Neuronal stem cell (in vitro differentiated cells): ENCODE measurements at regions not wholly inside any gene's neighbourhood (a gene's known extent, or its start where the extent isn't known, plus 50 kb on each side); places are given as distances from the start of the nearest gene placed in this dataset.
A peak's percentile ranks its signal among the peaks of the same experiment; 100 is the strongest.

Experiments
- DNase-seq: peaks from one replicate; pipeline ENCODE4 v3.0.0-alpha.2; 2013; ENCODE audit warnings: low spot score
- H2AFZ ChIP-seq: one replicate; pipeline ENCODE4 v1.6.1; 2013; ENCODE audit warnings: mild to moderate bottlenecking, low read length, inconsistent platforms
- H2AK5ac ChIP-seq: 2 replicates; pipeline ENCODE4 v1.6.1; 2013; ENCODE audit warnings: low read depth, mild to moderate bottlenecking, inconsistent platforms, low read length, moderate library complexity, mixed read lengths
- H2BK120ac ChIP-seq: 2 replicates; pipeline ENCODE4 v1.6.1; 2013; ENCODE audit warnings: low read depth, mild to moderate bottlenecking, inconsistent platforms, low read length, moderate library complexity, mixed read lengths
- H2BK12ac ChIP-seq: one replicate; pipeline ENCODE4 v1.6.1; 2013; ENCODE audit warnings: low read length, inconsistent platforms
- H2BK15ac ChIP-seq: 2 replicates; pipeline ENCODE4 v1.6.1; 2013; ENCODE audit warnings: mild to moderate bottlenecking, low read length, inconsistent platforms, mixed read lengths
- H2BK5ac ChIP-seq: one replicate; pipeline ENCODE4 v1.6.1; 2013; ENCODE audit warnings: inconsistent platforms, mild to moderate bottlenecking, low read length, moderate library complexity
- H3K14ac ChIP-seq: one replicate; pipeline ENCODE4 v1.6.1; 2013; ENCODE audit warnings: low read length, inconsistent platforms
- H3K18ac ChIP-seq: 2 replicates; pipeline ENCODE4 v1.6.1; 2013; ENCODE audit warnings: low read length, inconsistent platforms
- H3K23ac ChIP-seq: 2 replicates; pipeline ENCODE4 v1.6.1; 2013; ENCODE audit warnings: low read depth, mild to moderate bottlenecking, mixed read lengths, low read length, inconsistent platforms; ENCODE audit not compliant: poor library complexity
- H3K27ac ChIP-seq: replicated peaks from 3 replicates; pipeline ENCODE4 v1.5.1; 2013; ENCODE audit warnings: low read length, inconsistent platforms
- H3K27me3 ChIP-seq, 3 experiments: 2 replicates each; pipeline ENCODE4 v1.6.1; 2013; ENCODE audit warnings: low read length in 3 of 3, mild to moderate bottlenecking in 2 of 3, inconsistent platforms in 1 of 3, low read depth in 1 of 3, mixed read lengths in 1 of 3, moderate library complexity in 1 of 3; ENCODE audit not compliant: control insufficient read depth in 3 of 3, insufficient read depth in 3 of 3
- H3K36me3 ChIP-seq, 2 donors: replicated peaks in 1 of 2; 2 replicates each; pipeline ENCODE4 v1.6.1; 2013; ENCODE audit warnings: low read length in 2 of 2; ENCODE audit not compliant: control insufficient read depth in 2 of 2, insufficient read depth in 2 of 2
- H3K4ac ChIP-seq: 2 replicates; pipeline ENCODE4 v1.6.1; 2013; ENCODE audit warnings: inconsistent platforms, mild to moderate bottlenecking, low read length, moderate library complexity
- H3K4me1 ChIP-seq, 2 donors: 1 replicate in 1 of 2; 2 replicates in 1 of 2; pipeline ENCODE4 v1.6.1; 2013; ENCODE audit warnings: low read length in 2 of 2, low read depth in 1 of 2; ENCODE audit not compliant: control insufficient read depth in 2 of 2, insufficient read depth in 1 of 2
- H3K4me2 ChIP-seq: one replicate; pipeline ENCODE4 v1.6.1; 2013; ENCODE audit warnings: mild to moderate bottlenecking, low read length, inconsistent platforms; ENCODE audit not compliant: insufficient read depth, poor library complexity, severe bottlenecking
- H3K4me3 ChIP-seq, 2 donors: 2 replicates each; pipeline ENCODE4 v1.5.1; 2013; ENCODE audit warnings: low read length in 2 of 2, mild to moderate bottlenecking in 2 of 2, inconsistent platforms in 1 of 2, moderate library complexity in 1 of 2
- H3K79me1 ChIP-seq: one replicate; pipeline ENCODE4 v1.6.1; 2013; ENCODE audit warnings: low read depth, mild to moderate bottlenecking, inconsistent platforms, low read length, moderate library complexity
- H3K9ac ChIP-seq: one replicate; pipeline ENCODE4 v1.6.1; 2013; ENCODE audit warnings: mild to moderate bottlenecking, low read depth, low read length, inconsistent platforms; ENCODE audit not compliant: poor library complexity
- H3K9me3 ChIP-seq, 2 donors: replicated peaks in 1 of 2; 2 replicates each; pipeline versions ENCODE3 to v1.6.1; 2013; ENCODE audit warnings: low read length in 2 of 2, mild to moderate bottlenecking in 2 of 2, inconsistent platforms in 1 of 2, low read depth in 1 of 2, mixed read lengths in 1 of 2, moderate library complexity in 1 of 2; ENCODE audit not compliant: control insufficient read depth in 2 of 2, insufficient read depth in 1 of 2
- H4K8ac ChIP-seq: one replicate; pipeline ENCODE4 v1.6.1; 2013; ENCODE audit warnings: low read depth, mild to moderate bottlenecking, inconsistent platforms, low read length, moderate library complexity
- H4K91ac ChIP-seq: one replicate; pipeline ENCODE4 v1.6.1; 2013; ENCODE audit warnings: low read length, low read depth, mild to moderate bottlenecking, inconsistent platforms; ENCODE audit not compliant: poor library complexity
- WGBS, 2 donors: extraction: QIAGEN DNeasy Blood & Tissue Kit; methylation state at CpG; one replicate each; pipeline ENCODE4 v1.1.7; 2013; ENCODE audit warnings: missing lambda C conversion rate in 2 of 2, mixed read lengths in 1 of 2; ENCODE audit not compliant: insufficient read length in 2 of 2, insufficient replicate concordance in 1 of 2; ENCODE audit errors: extremely low coverage in 2 of 2; 5-methylcytosine and 5-hydroxymethylcytosine counted together

DNA sequence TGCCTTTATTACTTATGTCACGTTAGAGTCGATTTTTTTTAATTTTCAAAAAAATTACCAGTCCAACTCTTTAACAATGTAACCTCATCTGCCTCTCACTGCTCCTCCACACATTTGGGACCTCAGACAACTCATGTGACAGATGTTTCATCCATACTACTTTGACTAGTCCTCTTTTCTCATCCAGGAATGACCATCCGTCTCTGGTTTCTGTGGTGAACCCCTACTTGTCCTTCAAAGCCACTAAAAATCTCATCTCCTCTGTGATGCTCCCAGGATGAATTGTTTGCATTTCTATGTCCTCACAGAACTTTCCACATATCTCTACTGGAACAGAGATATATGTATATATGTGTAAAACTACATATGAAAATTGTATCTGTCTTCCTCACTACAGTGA lies 149.8 kb upstream of the ZNF462 start:
- H3K9ac ChIP-seq: no peak overlapping the region
- DNase-seq: no peak
- H2BK12ac ChIP-seq: no peak overlapping the region
- H3K4ac ChIP-seq: no peak overlapping the region
- no peak overlapping the region for H3K4me2 ChIP-seq
- H3K79me1 ChIP-seq: no peaks in the 10 kb centered on the region
- WGBS, 2 donors: no CpG with 5 or more reads among the region's 3 CpGs
- no peak overlapping the region for H3K4me3 ChIP-seq
- H3K18ac ChIP-seq: no peak overlapping the region
- no peak overlapping the region for H4K8ac ChIP-seq
- no peak overlapping the region for H2AFZ ChIP-seq
- H2BK5ac ChIP-seq: no peak overlapping the region
- H2BK15ac ChIP-seq: no peak overlapping the region
- H3K36me3 ChIP-seq: no peaks in the 10 kb centered on the region
- no peak overlapping the region for H3K27ac ChIP-seq
- no peaks in the 10 kb centered on the region for H3K27me3 ChIP-seq
- no peaks in the 10 kb centered on the region for H3K4me1 ChIP-seq
- no peaks in the 10 kb centered on the region for H3K9me3 ChIP-seq
- no peak overlapping the region for H2AK5ac ChIP-seq
- no peak overlapping the region for H4K91ac ChIP-seq
- no peak overlapping the region for H2BK120ac ChIP-seq
- no peak overlapping the region for H3K14ac ChIP-seq
- no peak overlapping the region for H3K23ac ChIP-seq

DNA sequence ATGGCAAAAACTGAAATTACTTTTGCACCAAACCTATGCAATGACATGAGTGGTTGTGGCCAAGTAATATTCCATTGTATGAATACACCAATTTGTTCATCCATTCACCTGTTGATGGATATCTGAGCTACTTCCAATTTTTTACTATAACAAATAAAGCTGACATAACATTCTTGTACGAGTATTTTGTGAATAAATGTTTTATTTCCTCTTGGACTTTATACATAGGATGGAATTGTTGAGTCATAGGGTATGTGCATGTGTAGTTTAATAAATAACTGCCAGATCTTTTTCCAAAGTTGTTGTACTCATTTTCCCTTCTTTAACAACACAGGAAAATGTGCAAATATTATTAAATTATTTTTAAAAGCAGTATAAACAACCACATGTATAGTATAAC lies 146.1 kb upstream of the ZNF462 start:
- no peak overlapping the region for H2BK5ac ChIP-seq
- H3K36me3 ChIP-seq: no peaks in the 10 kb centered on the region
- no peak overlapping the region for H4K8ac ChIP-seq
- H3K4me3 ChIP-seq: no peak overlapping the region
- no peaks in the 10 kb centered on the region for H3K9me3 ChIP-seq
- no peak for DNase-seq
- no peak overlapping the region for H4K91ac ChIP-seq
- no peaks in the 10 kb centered on the region for H3K27me3 ChIP-seq
- no peak overlapping the region for H3K18ac ChIP-seq
- no peak overlapping the region for H2AK5ac ChIP-seq
- H2AFZ ChIP-seq: no peak overlapping the region
- no peaks in the 10 kb centered on the region for H3K4me1 ChIP-seq
- no peak overlapping the region for H3K4me2 ChIP-seq
- H3K23ac ChIP-seq: no peak overlapping the region
- H2BK15ac ChIP-seq: no peak overlapping the region
- no peak overlapping the region for H3K27ac ChIP-seq
- H2BK120ac ChIP-seq: no peak overlapping the region
- H3K9ac ChIP-seq: no peak overlapping the region
- WGBS, 2 donors: no CpG with 5 or more reads among the region's 1 CpG
- H2BK12ac ChIP-seq: no peak overlapping the region
- H3K79me1 ChIP-seq: no peaks in the 10 kb centered on the region
- no peak overlapping the region for H3K14ac ChIP-seq
- H3K4ac ChIP-seq: no peak overlapping the region

DNA sequence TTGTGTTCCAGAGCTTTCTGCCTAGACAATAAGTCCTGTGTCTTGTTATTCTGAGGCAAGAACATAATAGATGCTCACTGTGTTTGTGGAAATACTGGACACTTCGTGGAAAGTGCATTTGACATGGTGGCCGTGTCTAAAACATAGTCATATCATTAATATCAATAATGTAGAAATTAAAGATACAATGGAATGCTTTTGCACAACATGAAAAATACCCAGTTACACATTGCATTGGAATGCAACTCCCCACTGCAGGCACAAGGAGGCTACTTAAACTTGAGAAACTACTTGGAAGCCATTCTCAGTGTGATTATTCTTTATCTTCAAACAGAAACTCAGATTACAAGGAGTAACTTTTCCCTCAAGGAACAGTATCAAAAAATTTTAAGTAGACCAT lies 145.3 kb upstream of the ZNF462 start:
- H3K27me3 ChIP-seq: no peaks in the 10 kb centered on the region
- H3K79me1 ChIP-seq: no peaks in the 10 kb centered on the region
- H3K23ac ChIP-seq: no peak overlapping the region
- no peaks in the 10 kb centered on the region for H3K9me3 ChIP-seq
- H2BK120ac ChIP-seq: no peak overlapping the region
- H2AFZ ChIP-seq: no peak overlapping the region
- H2BK5ac ChIP-seq: no peak overlapping the region
- H2BK15ac ChIP-seq: no peak overlapping the region
- H3K27ac ChIP-seq: no peak overlapping the region
- H4K8ac ChIP-seq: no peak overlapping the region
- H3K4me1 ChIP-seq: no peaks in the 10 kb centered on the region
- no peak overlapping the region for H2AK5ac ChIP-seq
- no peak overlapping the region for H3K9ac ChIP-seq
- H3K36me3 ChIP-seq: no peaks in the 10 kb centered on the region
- no peak for DNase-seq
- H3K4ac ChIP-seq: no peak overlapping the region
- no CpG with 5 or more reads among the region's 2 CpGs for WGBS, 2 donors
- no peak overlapping the region for H3K4me2 ChIP-seq
- no peak overlapping the region for H3K18ac ChIP-seq
- H3K4me3 ChIP-seq: no peak overlapping the region
- no peak overlapping the region for H2BK12ac ChIP-seq
- H3K14ac ChIP-seq: no peak overlapping the region
- H4K91ac ChIP-seq: no peak overlapping the region

DNA sequence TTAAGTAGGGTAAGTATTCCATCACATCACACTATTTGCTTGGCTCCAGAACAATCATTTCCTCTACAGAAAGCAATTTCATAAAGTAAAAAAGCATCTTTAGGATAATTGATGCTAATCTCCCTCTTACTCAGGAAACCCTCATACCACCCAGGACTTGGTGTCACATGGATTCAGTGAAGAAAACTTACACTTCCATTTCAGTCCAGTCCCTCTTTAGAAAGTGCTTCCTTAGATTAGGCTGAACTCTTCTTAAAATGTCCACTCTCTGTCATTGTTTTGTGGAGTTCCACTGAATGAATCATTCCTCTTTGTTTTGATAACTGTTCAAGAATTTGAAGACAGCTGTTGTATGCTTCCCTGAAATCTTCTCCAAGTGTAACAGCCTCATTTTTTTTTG lies 144.0 kb upstream of the ZNF462 start:
- no peak overlapping the region for H4K91ac ChIP-seq
- H3K27me3 ChIP-seq: no peaks in the 10 kb centered on the region
- no peaks in the 10 kb centered on the region for H3K4me1 ChIP-seq
- H3K9me3 ChIP-seq: no peaks in the 10 kb centered on the region
- no peaks in the 10 kb centered on the region for H3K79me1 ChIP-seq
- H2AFZ ChIP-seq: peak overlapping the region; percentile 46
- H3K4me2 ChIP-seq: no peak overlapping the region
- no peak overlapping the region for H2BK120ac ChIP-seq
- H4K8ac ChIP-seq: no peak overlapping the region
- no peak overlapping the region for H3K9ac ChIP-seq
- H2AK5ac ChIP-seq: no peak overlapping the region
- no peak overlapping the region for H3K18ac ChIP-seq
- H2BK12ac ChIP-seq: no peak overlapping the region
- H3K4me3 ChIP-seq: no peak overlapping the region
- H3K27ac ChIP-seq: no peak overlapping the region
- H3K36me3 ChIP-seq: no peaks in the 10 kb centered on the region
- H3K14ac ChIP-seq: no peak overlapping the region
- no peak overlapping the region for H3K4ac ChIP-seq
- H2BK5ac ChIP-seq: no peak overlapping the region
- H2BK15ac ChIP-seq: no peak overlapping the region
- H3K23ac ChIP-seq: no peak overlapping the region
- no peak for DNase-seq
